SK-N-DZ (cell line): ENCODE measurements at regions not wholly inside any gene's neighbourhood (a gene's known extent, or its start where the extent isn't known, plus 50 kb on each side); places are given as distances from the start of the nearest gene placed in this dataset.

Experiments used
- DNase-seq: peaks from one replicate; pipeline ENCODE4 v3.0.0-alpha.2; 2015; ENCODE audit warnings: low spot score

- no peak for DNase-seq
These were observed 1798.9 kb downstream of the PCDH7 start for GRCh38 chr4:32519060-32519459.

GRCh38 chr4:32525420-32525819 lies 1805.3 kb downstream of the PCDH7 start:
- DNase-seq, result no peak

- DNase-seq, result no peak
These were observed 1824.7 kb downstream of the PCDH7 start for GRCh38 chr4:32544846-32545245.

GRCh38 chr4:32551943-32552342 lies 1831.8 kb downstream of the PCDH7 start:
- DNase-seq, result no peak

GRCh38 chr4:32560306-32560705 lies 1840.1 kb downstream of the PCDH7 start:
- no peak for DNase-seq

- DNase-seq, result no peak
These were observed 1841.8 kb downstream of the PCDH7 start for GRCh38 chr4:32562010-32562409.

GRCh38 chr4:32564626-32565025 lies 1844.5 kb downstream of the PCDH7 start:
- DNase-seq, result no peak

GRCh38 chr4:32569861-32570260 lies 1849.7 kb downstream of the PCDH7 start:
- no peak for DNase-seq

- no peak for DNase-seq
These were observed 1852.2 kb downstream of the PCDH7 start for GRCh38 chr4:32572366-32572765.

- no peak for DNase-seq
These were observed 1854.6 kb downstream of the PCDH7 start for GRCh38 chr4:32574803-32575202.

GRCh38 chr4:32589097-32589496 lies 1868.9 kb downstream of the PCDH7 start:
- DNase-seq, result no peak

GRCh38 chr4:32589853-32590252 lies 1869.7 kb downstream of the PCDH7 start:
- no peak for DNase-seq

- DNase-seq, result no peak
These were observed 1877.2 kb downstream of the PCDH7 start for GRCh38 chr4:32597354-32597753.

- DNase-seq, result no peak
These were observed 1881.7 kb downstream of the PCDH7 start for GRCh38 chr4:32601848-32602247.

- DNase-seq, result no peak
These were observed 1887.8 kb downstream of the PCDH7 start for GRCh38 chr4:32607978-32608377.

- no peak for DNase-seq
These were observed 1904.9 kb downstream of the PCDH7 start for GRCh38 chr4:32624943-32625603.

- DNase-seq, result no peak
These were observed 1905.6 kb downstream of the PCDH7 start for GRCh38 chr4:32625687-32626337.

- no peak for DNase-seq
These were observed 1911.7 kb downstream of the PCDH7 start for GRCh38 chr4:32631831-32632230.

- no peak for DNase-seq
These were observed 1913.3 kb downstream of the PCDH7 start for GRCh38 chr4:32633421-32633820.

GRCh38 chr4:32645653-32646052 lies 1925.5 kb downstream of the PCDH7 start:
- no peak for DNase-seq

- DNase-seq, result no peak
These were observed 1937.8 kb downstream of the PCDH7 start for GRCh38 chr4:32658019-32658418.

- DNase-seq, result no peak
These were observed 1941.1 kb downstream of the PCDH7 start for GRCh38 chr4:32661229-32661628.

GRCh38 chr4:32662803-32663202 lies 1942.6 kb downstream of the PCDH7 start:
- no peak for DNase-seq

- DNase-seq, result no peak
These were observed 1952.2 kb downstream of the PCDH7 start for GRCh38 chr4:32672359-32672758.
